ENCODE measurements at regions not wholly inside any gene's neighbourhood (a gene's known extent, or its start where the extent isn't known, plus 50 kb on each side); places are given as distances from the start of the nearest gene placed in this dataset.

DNA sequence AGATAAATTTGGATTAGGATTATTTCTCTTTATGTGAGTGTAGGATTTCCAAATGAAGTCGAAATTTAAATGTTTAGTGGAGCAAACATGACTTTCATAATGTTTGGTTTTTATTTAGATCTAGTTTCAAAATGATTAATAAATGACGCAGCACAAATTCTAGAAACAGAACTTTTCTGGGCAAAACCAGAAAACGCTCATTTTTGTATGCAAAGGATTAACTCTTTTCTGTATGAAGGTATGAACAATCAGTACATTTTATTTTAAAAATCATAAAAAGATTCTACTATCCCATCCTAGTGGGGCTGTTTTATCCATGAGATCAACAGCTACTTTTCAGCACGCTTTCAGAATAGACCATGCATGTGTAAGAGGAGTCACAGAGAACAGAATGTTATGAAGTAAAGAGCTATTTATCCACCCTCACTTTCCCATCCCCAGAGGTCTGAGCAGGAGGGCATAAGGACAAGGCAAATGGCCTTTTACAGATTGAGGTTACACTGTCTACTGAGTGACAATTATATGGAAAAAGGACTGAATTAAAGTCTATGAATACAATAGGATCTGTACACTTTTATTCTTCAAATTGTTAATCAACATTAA lies 270.8 kb downstream of the ZEB2 start:
- H3K36me3 ChIP-seq (ENCODE audit: control insufficient read depth, insufficient read depth, low read length), result no peaks in the 10 kb centered on the region
- H3K9me3 ChIP-seq (ENCODE audit: control insufficient read depth, low read length), result peaks cover 13% of the 10 kb centered on the region
- no peak for DNase-seq
- no peaks in the 10 kb centered on the region for H3K27me3 ChIP-seq (replicated peaks; ENCODE audit: control insufficient read depth, insufficient read depth, low read length, poor library complexity, severe bottlenecking)
- no peak overlapping the region for H3K27ac ChIP-seq (ENCODE audit: insufficient read depth, low read length, poor library complexity, severe bottlenecking)
- no peak overlapping the region for H3K4me3 ChIP-seq (ENCODE audit: insufficient read depth, low read depth, low read length, poor library complexity, severe bottlenecking)
- no peaks in the 10 kb centered on the region for H3K4me1 ChIP-seq (ENCODE audit: control insufficient read depth, insufficient read depth, low read length, poor library complexity, severe bottlenecking)

- H3K9me3 ChIP-seq (ENCODE audit: control insufficient read depth, low read length), result peaks cover 9% of the 10 kb centered on the region
- no peak for DNase-seq
- H3K4me1 ChIP-seq (ENCODE audit: control insufficient read depth, insufficient read depth, low read length, poor library complexity, severe bottlenecking), result no peaks in the 10 kb centered on the region
- no peaks in the 10 kb centered on the region for H3K36me3 ChIP-seq (ENCODE audit: control insufficient read depth, insufficient read depth, low read length)
- no peak overlapping the region for H3K27ac ChIP-seq (ENCODE audit: insufficient read depth, low read length, poor library complexity, severe bottlenecking)
- no peak overlapping the region for H3K4me3 ChIP-seq (ENCODE audit: insufficient read depth, low read depth, low read length, poor library complexity, severe bottlenecking)
- no peaks in the 10 kb centered on the region for H3K27me3 ChIP-seq (replicated peaks; ENCODE audit: control insufficient read depth, insufficient read depth, low read length, poor library complexity, severe bottlenecking)
Measured at GRCh38 chr2:144248350-144249034, 271.4 kb downstream of the ZEB2 start.

DNA sequence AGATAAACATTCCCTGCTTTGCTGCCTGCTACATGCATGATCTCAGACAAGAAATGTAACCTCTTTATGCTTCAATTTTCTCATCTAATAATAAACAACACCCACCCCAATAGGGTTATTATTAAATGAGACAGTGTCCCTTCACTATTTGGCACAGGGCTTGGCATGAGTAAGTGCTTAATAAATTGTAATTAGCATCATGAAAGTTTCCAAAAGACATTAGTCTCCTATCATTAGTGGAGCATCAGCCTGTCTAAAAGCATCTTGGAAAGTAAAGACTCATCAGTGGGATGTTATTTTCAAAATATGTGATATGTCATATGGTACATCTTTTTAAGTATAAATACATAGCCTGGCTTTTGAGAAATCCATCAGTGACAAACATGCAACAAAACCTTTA lies 275.0 kb downstream of the ZEB2 start:
- no peak for DNase-seq
- no peaks in the 10 kb centered on the region for H3K4me1 ChIP-seq (ENCODE audit: control insufficient read depth, insufficient read depth, low read length, poor library complexity, severe bottlenecking)
- no peak overlapping the region for H3K4me3 ChIP-seq (ENCODE audit: insufficient read depth, low read depth, low read length, poor library complexity, severe bottlenecking)
- no peaks in the 10 kb centered on the region for H3K9me3 ChIP-seq (ENCODE audit: control insufficient read depth, low read length)
- H3K27me3 ChIP-seq (replicated peaks; ENCODE audit: control insufficient read depth, insufficient read depth, low read length, poor library complexity, severe bottlenecking), result no peaks in the 10 kb centered on the region
- no peaks in the 10 kb centered on the region for H3K36me3 ChIP-seq (ENCODE audit: control insufficient read depth, insufficient read depth, low read length)
- H3K27ac ChIP-seq (ENCODE audit: insufficient read depth, low read length, poor library complexity, severe bottlenecking), result no peak overlapping the region

DNA sequence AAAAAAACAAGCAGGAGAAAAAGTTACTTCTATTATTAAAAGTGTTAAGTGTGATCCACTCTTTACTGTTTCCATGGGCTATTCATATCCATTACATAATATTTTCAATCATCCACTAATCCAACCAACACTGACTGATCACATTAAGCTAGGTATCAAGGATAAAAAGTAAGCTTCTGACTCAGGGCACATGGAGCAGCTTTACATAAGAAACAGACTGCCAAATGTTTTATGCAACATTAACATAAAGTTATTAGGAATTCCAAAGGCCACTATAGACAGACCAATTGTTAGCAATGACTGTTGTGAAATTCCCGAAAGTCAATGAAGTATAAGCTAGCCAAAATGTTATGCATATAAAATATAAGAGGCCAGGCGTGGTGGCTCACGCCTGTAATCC lies 277.6 kb downstream of the ZEB2 start:
- Histone ChIP-seq H3K4me3 (ENCODE audit: insufficient read depth, low read depth, low read length, poor library complexity, severe bottlenecking) (no peak overlapping the region), H3K9me3 (ENCODE audit: control insufficient read depth, low read length) (no peaks in the 10 kb centered on the region), H3K4me1 (ENCODE audit: control insufficient read depth, insufficient read depth, low read length, poor library complexity, severe bottlenecking) (no peaks in the 10 kb centered on the region), H3K27me3 (replicated peaks; ENCODE audit: control insufficient read depth, insufficient read depth, low read length, poor library complexity, severe bottlenecking) (no peaks in the 10 kb centered on the region), H3K27ac (ENCODE audit: insufficient read depth, low read length, poor library complexity, severe bottlenecking) (no peak overlapping the region), H3K36me3 (ENCODE audit: control insufficient read depth, insufficient read depth, low read length) (no peaks in the 10 kb centered on the region)
- no peak for DNase-seq

DNA sequence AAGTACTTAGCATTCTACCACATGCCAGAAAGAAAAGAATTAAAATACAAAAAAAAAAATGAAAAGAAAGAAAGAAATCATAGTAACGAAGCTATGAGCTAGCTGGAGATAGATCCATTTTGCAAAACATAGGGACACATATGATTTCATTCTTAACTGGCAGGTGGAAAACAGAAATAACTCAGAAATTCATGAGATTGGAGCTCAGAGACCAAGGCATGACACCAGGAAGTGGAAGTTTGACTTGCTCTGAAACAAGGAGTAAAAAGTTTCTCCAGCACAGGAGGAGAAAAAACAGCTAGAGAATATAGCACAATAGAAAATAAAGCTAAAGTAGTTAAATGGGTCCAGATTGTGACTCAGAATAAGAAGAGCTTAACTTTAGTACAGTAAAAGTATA lies 278.1 kb downstream of the ZEB2 start:
- no peak for DNase-seq
- Histone ChIP-seq H3K27me3 (replicated peaks; ENCODE audit: control insufficient read depth, insufficient read depth, low read length, poor library complexity, severe bottlenecking) (no peaks in the 10 kb centered on the region), H3K4me3 (ENCODE audit: insufficient read depth, low read depth, low read length, poor library complexity, severe bottlenecking) (no peak overlapping the region), H3K36me3 (ENCODE audit: control insufficient read depth, insufficient read depth, low read length) (no peaks in the 10 kb centered on the region), H3K4me1 (ENCODE audit: control insufficient read depth, insufficient read depth, low read length, poor library complexity, severe bottlenecking) (no peaks in the 10 kb centered on the region), H3K9me3 (ENCODE audit: control insufficient read depth, low read length) (no peaks in the 10 kb centered on the region), H3K27ac (ENCODE audit: insufficient read depth, low read length, poor library complexity, severe bottlenecking) (no peak overlapping the region)

DNA sequence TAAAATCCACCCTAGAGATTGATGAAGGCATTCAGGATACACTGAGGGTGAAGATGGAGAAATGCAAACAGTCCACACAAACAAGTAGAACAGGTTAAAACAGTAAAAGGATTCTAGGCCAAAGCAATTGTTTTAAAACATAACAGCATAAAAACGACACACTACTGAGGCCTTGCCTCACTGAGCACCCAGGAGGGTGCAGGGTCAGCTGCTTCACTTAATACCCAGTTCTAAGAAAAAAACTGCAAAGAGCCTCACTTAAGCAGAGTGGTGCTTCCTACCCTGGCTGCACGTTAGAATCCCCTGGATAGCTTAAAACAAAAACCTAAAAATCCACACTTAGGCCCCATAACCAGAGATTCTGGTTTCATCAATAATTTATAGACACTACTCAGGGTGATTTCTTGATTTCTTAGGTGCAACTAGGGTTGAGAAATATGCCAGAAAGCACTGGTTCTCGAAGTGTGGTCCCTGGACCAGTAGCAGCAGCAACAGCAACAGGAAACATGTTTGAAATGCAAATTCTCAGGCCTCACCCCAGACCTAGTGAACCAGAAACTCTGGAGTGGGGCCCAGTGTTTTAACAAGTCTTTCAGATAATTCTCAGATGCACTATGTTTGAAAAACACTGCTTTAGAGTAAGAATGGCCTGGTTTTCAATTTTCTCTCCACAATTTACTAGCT lies 279.1 kb downstream of the ZEB2 start:
- Histone ChIP-seq H3K4me3 (ENCODE audit: insufficient read depth, low read depth, low read length, poor library complexity, severe bottlenecking) (no peak overlapping the region), H3K4me1 (ENCODE audit: control insufficient read depth, insufficient read depth, low read length, poor library complexity, severe bottlenecking) (no peaks in the 10 kb centered on the region)

GRCh38 chr2:144239726-144240125 lies 280.2 kb downstream of the ZEB2 start:
- Histone ChIP-seq H3K36me3 (ENCODE audit: control insufficient read depth, insufficient read depth, low read length) (no peaks in the 10 kb centered on the region), H3K27me3 (replicated peaks; ENCODE audit: control insufficient read depth, insufficient read depth, low read length, poor library complexity, severe bottlenecking) (no peaks in the 10 kb centered on the region), H3K9me3 (ENCODE audit: control insufficient read depth, low read length) (no peaks in the 10 kb centered on the region), H3K27ac (ENCODE audit: insufficient read depth, low read length, poor library complexity, severe bottlenecking) (no peak overlapping the region), H3K4me3 (ENCODE audit: insufficient read depth, low read depth, low read length, poor library complexity, severe bottlenecking) (no peak overlapping the region), H3K4me1 (ENCODE audit: control insufficient read depth, insufficient read depth, low read length, poor library complexity, severe bottlenecking) (peaks cover 4% of the 10 kb centered on the region)
- DNase-seq, result no peak

More for the DNA sequence above, 279.1 kb downstream of the ZEB2 start:
- no peak for DNase-seq
- H3K27me3 ChIP-seq (replicated peaks; ENCODE audit: control insufficient read depth, insufficient read depth, low read length, poor library complexity, severe bottlenecking), result no peaks in the 10 kb centered on the region
- H3K9me3 ChIP-seq (ENCODE audit: control insufficient read depth, low read length), result no peaks in the 10 kb centered on the region
- no peaks in the 10 kb centered on the region for H3K36me3 ChIP-seq (ENCODE audit: control insufficient read depth, insufficient read depth, low read length)
- H3K27ac ChIP-seq (ENCODE audit: insufficient read depth, low read length, poor library complexity, severe bottlenecking), result no peak overlapping the region

DNA sequence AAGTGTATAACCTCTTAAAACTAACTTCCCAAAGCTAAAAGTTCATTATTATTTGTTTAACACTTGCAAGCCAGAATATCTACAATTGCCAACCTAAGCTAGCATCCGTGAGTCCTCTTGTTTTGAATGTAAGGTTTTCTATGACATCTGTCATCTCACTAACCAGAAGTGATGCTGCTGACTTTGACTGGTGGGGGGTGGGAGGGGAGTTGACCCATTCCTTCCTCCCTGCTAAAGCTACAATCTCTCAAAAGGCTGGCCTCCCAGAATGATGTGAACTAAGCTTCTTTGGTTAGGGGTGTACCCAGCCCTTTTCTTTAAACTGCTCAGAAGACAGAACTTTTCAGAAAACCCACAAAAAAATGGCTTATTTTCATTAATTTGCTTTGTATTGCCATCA lies 280.6 kb downstream of the ZEB2 start:
- Histone ChIP-seq H3K27ac (ENCODE audit: insufficient read depth, low read length, poor library complexity, severe bottlenecking) (no peak overlapping the region), H3K4me3 (ENCODE audit: insufficient read depth, low read depth, low read length, poor library complexity, severe bottlenecking) (no peak overlapping the region), H3K9me3 (ENCODE audit: control insufficient read depth, low read length) (no peaks in the 10 kb centered on the region), H3K4me1 (ENCODE audit: control insufficient read depth, insufficient read depth, low read length, poor library complexity, severe bottlenecking) (peaks cover 6% of the 10 kb centered on the region), H3K27me3 (replicated peaks; ENCODE audit: control insufficient read depth, insufficient read depth, low read length, poor library complexity, severe bottlenecking) (no peaks in the 10 kb centered on the region), H3K36me3 (ENCODE audit: control insufficient read depth, insufficient read depth, low read length) (no peaks in the 10 kb centered on the region)
- DNase-seq, result no peak

GRCh38 chr2:144237830-144238627 lies 281.9 kb downstream of the ZEB2 start:
- Histone ChIP-seq H3K27ac (ENCODE audit: insufficient read depth, low read length, poor library complexity, severe bottlenecking) (no peak overlapping the region), H3K36me3 (ENCODE audit: control insufficient read depth, insufficient read depth, low read length) (no peaks in the 10 kb centered on the region), H3K4me3 (ENCODE audit: insufficient read depth, low read depth, low read length, poor library complexity, severe bottlenecking) (no peak overlapping the region), H3K9me3 (ENCODE audit: control insufficient read depth, low read length) (no peaks in the 10 kb centered on the region), H3K4me1 (ENCODE audit: control insufficient read depth, insufficient read depth, low read length, poor library complexity, severe bottlenecking) (peaks cover 9% of the 10 kb centered on the region), H3K27me3 (replicated peaks; ENCODE audit: control insufficient read depth, insufficient read depth, low read length, poor library complexity, severe bottlenecking) (no peaks in the 10 kb centered on the region)
- no peak for DNase-seq
